ENCODE measurements at regions not wholly inside any gene's neighbourhood (a gene's known extent, or its start where the extent isn't known, plus 50 kb on each side); places are given as distances from the start of the nearest gene placed in this dataset.

GRCh38 chr1:30422251-30422650 is 301.1 kb downstream of the MATN1 start:
- no peak for DNase-seq (ENCODE audit: low read depth, low spot score)

GRCh38 chr1:30420519-30421050 is 302.8 kb downstream of the MATN1 start:
- DNase-seq (ENCODE audit: low read depth, low spot score): no peak

GRCh38 chr1:30419831-30420230 is 303.6 kb downstream of the MATN1 start:
- no peak for DNase-seq (ENCODE audit: low read depth, low spot score)

GRCh38 chr1:30418939-30419720 is 304.3 kb downstream of the MATN1 start:
- DNase-seq (ENCODE audit: low read depth, low spot score): no peak

GRCh38 chr1:30418061-30418938 is 305.1 kb downstream of the MATN1 start:
- no peak for DNase-seq (ENCODE audit: low read depth, low spot score)

GRCh38 chr1:30417701-30418046 is 305.7 kb downstream of the MATN1 start:
- no peak for DNase-seq (ENCODE audit: low read depth, low spot score)

GRCh38 chr1:30417001-30417700 is 306.2 kb downstream of the MATN1 start:
- no peak for DNase-seq (ENCODE audit: low read depth, low spot score)

- DNase-seq (ENCODE audit: low read depth, low spot score): no peak
Observed at GRCh38 chr1:30416221-30416820, 307.1 kb downstream of the MATN1 start.

GRCh38 chr1:30415171-30415940 is 308.0 kb downstream of the MATN1 start:
- no peak for DNase-seq (ENCODE audit: low read depth, low spot score)

- DNase-seq (ENCODE audit: low read depth, low spot score): no peak
Observed at GRCh38 chr1:30414851-30415165, 308.6 kb downstream of the MATN1 start.

GRCh38 chr1:30414086-30414850 is 309.1 kb downstream of the MATN1 start:
- no peak for DNase-seq (ENCODE audit: low read depth, low spot score)

GRCh38 chr1:30413606-30414005 is 309.8 kb downstream of the MATN1 start:
- no peak for DNase-seq (ENCODE audit: low read depth, low spot score)

GRCh38 chr1:30413111-30413440 is 310.3 kb downstream of the MATN1 start:
- DNase-seq (ENCODE audit: low read depth, low spot score): no peak

- no peak for DNase-seq (ENCODE audit: low read depth, low spot score)
Observed at GRCh38 chr1:30412241-30413110, 310.9 kb downstream of the MATN1 start.

- no peak for DNase-seq (ENCODE audit: low read depth, low spot score)
Observed at GRCh38 chr1:30411206-30411605, 312.2 kb downstream of the MATN1 start.

GRCh38 chr1:30410153-30410851 is 313.1 kb downstream of the MATN1 start:
- no peak for DNase-seq (ENCODE audit: low read depth, low spot score)

- DNase-seq (ENCODE audit: low read depth, low spot score): no peak
Observed at GRCh38 chr1:30409476-30410152, 313.8 kb downstream of the MATN1 start.

GRCh38 chr1:30407865-30408580 is 315.4 kb downstream of the MATN1 start:
- DNase-seq (ENCODE audit: low read depth, low spot score): peak; percentile 46

Measured in astrocyte of the hippocampus (primary cell).